Stimulated activated memory B cell treated with anti-CD40 and anti-IgM and Interleukin-4, amounts not matched to agents 10 μg/mL and 1 μg/mL and 100 μg/mL, for 72 hours (primary cell): ENCODE measurements at regions not wholly inside any gene's neighbourhood (a gene's known extent, or its start where the extent isn't known, plus 50 kb on each side); places are given as distances from the start of the nearest gene placed in this dataset.
"Not testable (repeated sequence)": the region's sequence is repeated elsewhere in the genome, so short reads cannot be mapped to it uniquely, and the experiment has no call there.

Experiments
- ATAC-seq: fragments of 150-1000 bp; cut with Tn5 transposase; 2 replicates; pipeline ENCODE4 v1.10.0; 2021
- H3K27ac Mint-ChIP-seq: one replicate; pipeline ENCODE4 v1.8.0; 2022; ENCODE audit warnings: mild to moderate bottlenecking, mixed read lengths
- H3K27me3 Mint-ChIP-seq: one replicate; pipeline ENCODE4 v1.8.0; 2022; ENCODE audit warnings: mixed read lengths
- H3K36me3 Mint-ChIP-seq: one replicate; pipeline ENCODE4 v1.8.0; 2022; ENCODE audit warnings: mixed read lengths
- H3K4me1 Mint-ChIP-seq: one replicate; pipeline ENCODE4 v1.8.0; 2022; ENCODE audit warnings: mixed read lengths
- H3K4me3 Mint-ChIP-seq: one replicate; pipeline ENCODE4 v1.8.0; 2022; ENCODE audit warnings: mild to moderate bottlenecking, moderate library complexity, mixed read lengths
- H3K9me3 Mint-ChIP-seq: one replicate; pipeline ENCODE4 v1.8.0; 2022; ENCODE audit warnings: mixed read lengths

GRCh38 chr4:77473509-77473908, 132.1 kb upstream of the CXCL13 start:
- Mint-ChIP-seq H3K27me3 (peaks cover 12% of the 10 kb centered on the region), H3K27ac (no peak overlapping the region), H3K4me1 (peaks cover 16% of the 10 kb centered on the region), H3K4me3 (no peak overlapping the region), H3K9me3 (peaks cover 5% of the 10 kb centered on the region), H3K36me3 (no peaks in the 10 kb centered on the region)
- peak; percentile 48 for ATAC-seq

- Mint-ChIP-seq H3K9me3 (peaks cover 2% of the 10 kb centered on the region), H3K27ac (no peak overlapping the region), H3K4me1 (peaks cover 1% of the 10 kb centered on the region), H3K4me3 (no peak overlapping the region), H3K36me3 (no peaks in the 10 kb centered on the region), H3K27me3 (no peaks in the 10 kb centered on the region)
- no peak for ATAC-seq
Observed at GRCh38 chr4:77481856-77482255, 123.8 kb upstream of the CXCL13 start.

GRCh38 chr4:77488882-77489281, 116.7 kb upstream of the CXCL13 start:
- H3K4me3 Mint-ChIP-seq: no peak overlapping the region
- H3K4me1 Mint-ChIP-seq: peaks cover 23% of the 10 kb centered on the region
- H3K27ac Mint-ChIP-seq: no peak overlapping the region
- H3K36me3 Mint-ChIP-seq: no peaks in the 10 kb centered on the region
- H3K9me3 Mint-ChIP-seq: no peaks in the 10 kb centered on the region
- ATAC-seq: no peak
- H3K27me3 Mint-ChIP-seq: no peaks in the 10 kb centered on the region

GRCh38 chr4:77493120-77493752, 112.4 kb upstream of the CXCL13 start:
- Mint-ChIP-seq H3K9me3 (peaks cover 2% of the 10 kb centered on the region), H3K27ac (peak overlapping the region; percentile 71), H3K4me1 (peaks cover 30% of the 10 kb centered on the region), H3K36me3 (no peaks in the 10 kb centered on the region), H3K4me3 (no peak overlapping the region), H3K27me3 (no peaks in the 10 kb centered on the region)
- ATAC-seq: peak; percentile 79

- ATAC-seq: peak; percentile 62
- Mint-ChIP-seq H3K36me3 (no peaks in the 10 kb centered on the region), H3K27me3 (no peaks in the 10 kb centered on the region), H3K4me3 (no peak overlapping the region), H3K9me3 (peaks cover 2% of the 10 kb centered on the region), H3K4me1 (peaks cover 30% of the 10 kb centered on the region), H3K27ac (peak overlapping the region; percentile 71)
Observed at GRCh38 chr4:77493829-77494551, 111.6 kb upstream of the CXCL13 start.

- ATAC-seq: no peak
- Mint-ChIP-seq H3K36me3 (no peaks in the 10 kb centered on the region), H3K27ac (no peak overlapping the region), H3K27me3 (no peaks in the 10 kb centered on the region), H3K9me3 (peaks cover 2% of the 10 kb centered on the region), H3K4me1 (peaks cover 30% of the 10 kb centered on the region), H3K4me3 (no peak overlapping the region)
Observed at GRCh38 chr4:77496457-77496856, 109.2 kb upstream of the CXCL13 start.

GRCh38 chr4:77500801-77501200, 104.8 kb upstream of the CXCL13 start:
- Mint-ChIP-seq H3K36me3 (no peaks in the 10 kb centered on the region), H3K4me3 (no peak overlapping the region), H3K4me1 (peaks cover 4% of the 10 kb centered on the region), H3K9me3 (no peaks in the 10 kb centered on the region), H3K27ac (no peak overlapping the region), H3K27me3 (no peaks in the 10 kb centered on the region)
- no peak for ATAC-seq

GRCh38 chr4:77501240-77501639, 104.4 kb upstream of the CXCL13 start:
- H3K4me1 Mint-ChIP-seq: peaks cover 4% of the 10 kb centered on the region
- H3K27me3 Mint-ChIP-seq: no peaks in the 10 kb centered on the region

GRCh38 chr4:77501851-77502250, 103.8 kb upstream of the CXCL13 start:
- no peak for ATAC-seq
- Mint-ChIP-seq H3K9me3 (no peaks in the 10 kb centered on the region), H3K4me3 (no peak overlapping the region), H3K27ac (no peak overlapping the region), H3K36me3 (no peaks in the 10 kb centered on the region), H3K4me1 (peaks cover 4% of the 10 kb centered on the region), H3K27me3 (no peaks in the 10 kb centered on the region)

More at GRCh38 chr4:77501240-77501639, 104.4 kb upstream of the CXCL13 start:
- Mint-ChIP-seq H3K4me3 (no peak overlapping the region), H3K36me3 (no peaks in the 10 kb centered on the region), H3K27ac (no peak overlapping the region), H3K9me3 (no peaks in the 10 kb centered on the region)
- ATAC-seq: no peak

- ATAC-seq: no peak
- H3K9me3 Mint-ChIP-seq: no peaks in the 10 kb centered on the region
- H3K4me3 Mint-ChIP-seq: no peak overlapping the region
- peaks cover 4% of the 10 kb centered on the region for H3K4me1 Mint-ChIP-seq
- H3K27me3 Mint-ChIP-seq: no peaks in the 10 kb centered on the region
- H3K36me3 Mint-ChIP-seq: no peaks in the 10 kb centered on the region
- no peak overlapping the region for H3K27ac Mint-ChIP-seq
Observed at GRCh38 chr4:77504407-77504806, 101.2 kb upstream of the CXCL13 start.

GRCh38 chr4:77505275-77505957, 100.2 kb upstream of the CXCL13 start:
- Mint-ChIP-seq H3K4me1 (peaks cover 4% of the 10 kb centered on the region), H3K9me3 (no peaks in the 10 kb centered on the region), H3K27ac (no peak overlapping the region), H3K4me3 (no peak overlapping the region), H3K27me3 (no peaks in the 10 kb centered on the region), H3K36me3 (no peaks in the 10 kb centered on the region)
- ATAC-seq: peak; percentile 26

- Mint-ChIP-seq H3K36me3 (no peaks in the 10 kb centered on the region), H3K4me1 (peaks cover 4% of the 10 kb centered on the region), H3K9me3 (no peaks in the 10 kb centered on the region), H3K27ac (no peak overlapping the region), H3K4me3 (no peak overlapping the region), H3K27me3 (no peaks in the 10 kb centered on the region)
- no peak for ATAC-seq
Observed at GRCh38 chr4:77505958-77506319, 99.7 kb upstream of the CXCL13 start.

- Mint-ChIP-seq H3K27me3 (no peaks in the 10 kb centered on the region), H3K4me3 (no peak overlapping the region), H3K36me3 (no peaks in the 10 kb centered on the region), H3K27ac (no peak overlapping the region), H3K4me1 (no peaks in the 10 kb centered on the region), H3K9me3 (no peaks in the 10 kb centered on the region)
- no peak for ATAC-seq
Observed at GRCh38 chr4:77510367-77510766, 95.3 kb upstream of the CXCL13 start.

- no peaks in the 10 kb centered on the region for H3K4me1 Mint-ChIP-seq
- H3K27ac Mint-ChIP-seq: no peak overlapping the region
- no peaks in the 10 kb centered on the region for H3K36me3 Mint-ChIP-seq
- H3K4me3 Mint-ChIP-seq: no peak overlapping the region
- H3K9me3 Mint-ChIP-seq: no peaks in the 10 kb centered on the region
- no peak for ATAC-seq
- peaks cover 16% of the 10 kb centered on the region for H3K27me3 Mint-ChIP-seq
Observed at GRCh38 chr4:77525538-77525937, 80.1 kb upstream of the CXCL13 start.

GRCh38 chr4:77527900-77528299, 77.7 kb upstream of the CXCL13 start:
- H3K9me3 Mint-ChIP-seq, H3K4me3 Mint-ChIP-seq, H3K36me3 Mint-ChIP-seq, H3K4me1 Mint-ChIP-seq, H3K27ac Mint-ChIP-seq, ATAC-seq: not testable (repeated sequence)
- peaks cover 22% of the 10 kb centered on the region for H3K27me3 Mint-ChIP-seq

- Mint-ChIP-seq H3K4me1 (no peaks in the 10 kb centered on the region), H3K9me3 (peaks cover 5% of the 10 kb centered on the region), H3K4me3 (no peak overlapping the region), H3K36me3 (peaks cover 6% of the 10 kb centered on the region), H3K27me3 (no peaks in the 10 kb centered on the region), H3K27ac (no peak overlapping the region)
- no peak for ATAC-seq
Observed at GRCh38 chr4:77538144-77538543, 67.5 kb upstream of the CXCL13 start.
